Gastrocnemius medialis (tissue), 4 donors: ENCODE measurements at regions not wholly inside any gene's neighbourhood (a gene's known extent, or its start where the extent isn't known, plus 50 kb on each side); places are given as distances from the start of the nearest gene placed in this dataset.

Experiments used
- ATAC-seq, 2 donors: fragments of 150-250 bp; one replicate each; pipeline ENCODE4 v1.9.1; 2016
- DNase-seq, 2 donors: peaks; one replicate each; pipeline ENCODE4 v3.0.0-alpha.2; 2019
- H3K27ac ChIP-seq, 4 donors: fragments of 200-600 bp; sonication (generic); 1 replicate in 1 of 4; 2 replicates in 3 of 4; pipeline ENCODE4 v1.5.1; 2016 to 2018; ENCODE audit warnings: mild to moderate bottlenecking in 2 of 4, moderate library complexity in 1 of 4
- H3K27me3 ChIP-seq, 3 donors: fragments of 200-600 bp; sonication (generic) in 2 of 3; 1 replicate in 1 of 3; 2 replicates in 2 of 3; pipeline versions ENCODE4 v1.5.1 to v1.6.0; 2016 to 2019; ENCODE audit warnings: mild to moderate bottlenecking in 1 of 3, moderate library complexity in 1 of 3
- H3K36me3 ChIP-seq, 2 donors: fragments of 200-600 bp; sonication (generic) in 1 of 2; one replicate each; pipeline ENCODE4 v1.5.1; 2017 to 2018
- H3K4me1 ChIP-seq, 2 donors: fragments of 200-600 bp; sonication (generic) in 1 of 2; one replicate each; pipeline ENCODE4 v1.5.1; 2016 to 2017; ENCODE audit warnings: mild to moderate bottlenecking in 2 of 2
- H3K4me3 ChIP-seq, 4 donors: fragments of 200-600 bp; sonication (generic) in 3 of 4; 1 replicate in 1 of 4; 2 replicates in 3 of 4; pipeline ENCODE4 v1.5.1; 2016 to 2019; ENCODE audit warnings: mild to moderate bottlenecking in 2 of 4
- H3K9me3 ChIP-seq, 3 donors: fragments of 200-600 bp; sonication (generic) in 2 of 3; 1 replicate in 1 of 3; 2 replicates in 2 of 3; pipeline ENCODE4 v1.5.1; 2016 to 2019
- CTCF ChIP-seq, 5 experiments: fragments of 450-650 bp in 3 of 5; fragments of 200-600 bp in 2 of 5; sonication (generic) in 2 of 5; IDR thresholded peaks in 4 of 5; conservative IDR thresholded peaks in 1 of 5; 1 replicate in 4 of 5; 2 replicates in 1 of 5; pipeline ENCODE4 v1.5.1; 2016 to 2019; ENCODE audit warnings: antibody characterized with exemption in 5 of 5, mild to moderate bottlenecking in 3 of 5, moderate library complexity in 3 of 5
- POLR2A ChIP-seq, 2 donors: fragments of 450-650 bp; IDR thresholded peaks; one replicate each; pipeline ENCODE4 v1.6.1; 2017; ENCODE audit warnings: antibody characterized with exemption in 2 of 2, mild to moderate bottlenecking in 2 of 2, moderate library complexity in 2 of 2
- in situ Hi-C, 4 donors: fragments of 200-750 bp; cut with MboI; loops; one replicate each; pipeline versions ENCODE4 v1.15.0 to v1.8.0; 2017; ENCODE audit warnings: low sequenced_read_pairs in 4 of 4
- intact Hi-C: fragments of 100-400 bp; cut with DNase I; formaldehyde crosslinking; loops from one replicate; pipeline ENCODE4 v1.15.1; 2023; ENCODE audit warnings: low total_unique reads

- H3K9me3 ChIP-seq = no peaks in the 10 kb centered on the region
- in situ Hi-C loops = no loop called here
- no peak for TF ChIP-seq CTCF (IDR thresholded peaks at IDR 0.05 in 4 of 5, conservative IDR thresholded peaks at IDR 0.05 in 1 of 5)
- TF ChIP-seq POLR2A (IDR thresholded peaks at IDR 0.05) = no peak
- ATAC-seq (no peak), DNase-seq (no peak)
- H3K36me3 ChIP-seq = no peaks in the 10 kb centered on the region
- H3K4me1 ChIP-seq = peaks cover 7 to 10% of the 10 kb centered on the region in 2 donors
- intact Hi-C loops = no loop called here
- no peaks in the 10 kb centered on the region for H3K27me3 ChIP-seq
- H3K4me3 ChIP-seq = no peak overlapping the region
- no peak overlapping the region for H3K27ac ChIP-seq
Measured at GRCh38 chr7:148939128-148939755, 55.2 kb upstream of the EZH2 start.

GRCh38 chr7:148935451-148935850, 51.4 kb upstream of the EZH2 start:
- intact Hi-C loops = no loop called here
- H3K9me3 ChIP-seq = no peaks in the 10 kb centered on the region
- in situ Hi-C loops = no loop called here
- ATAC-seq = no peak
- DNase-seq = no peak
- peaks cover 5 to 7% of the 10 kb centered on the region in 2 donors for H3K4me1 ChIP-seq
- H3K27me3 ChIP-seq = no peaks in the 10 kb centered on the region
- no peak overlapping the region for H3K27ac ChIP-seq
- no peak for TF ChIP-seq POLR2A (IDR thresholded peaks at IDR 0.05)
- TF ChIP-seq CTCF (IDR thresholded peaks at IDR 0.05 in 4 of 5, conservative IDR thresholded peaks at IDR 0.05 in 1 of 5) = no peak
- no peaks in the 10 kb centered on the region for H3K36me3 ChIP-seq
- no peak overlapping the region for H3K4me3 ChIP-seq
